OCI-LY3 (cell line): ENCODE measurements at regions not wholly inside any gene's neighbourhood (a gene's known extent, or its start where the extent isn't known, plus 50 kb on each side); places are given as distances from the start of the nearest gene placed in this dataset.

ENCODE experiments used
- CTCF ChIP-seq: fragments of 200-600, 300-600 bp; sonication (generic); IDR thresholded peaks from 2 replicates; pipeline ENCODE4 v1.5.1; 2014; ENCODE audit warnings: antibody characterized with exemption, low read length, low read depth
- EZH2phosphoT487 ChIP-seq: fragments of 200-600 bp; shearing (Covaris generic); IDR thresholded peaks from 2 replicates; pipeline ENCODE4 v1.6.1; 2018; ENCODE audit warnings: antibody characterized with exemption, mixed run types, low read depth

- no peak for TF ChIP-seq CTCF
- no peak for TF ChIP-seq EZH2phosphoT487
Observed at GRCh38 chr16:66290431-66290830, 76.1 kb upstream of the CDH5 start.
